ENCODE measurements at regions not wholly inside any gene's neighbourhood (a gene's known extent, or its start where the extent isn't known, plus 50 kb on each side); places are given as distances from the start of the nearest gene placed in this dataset.
"Not testable (repeated sequence)": the region's sequence is repeated elsewhere in the genome, so short reads cannot be mapped to it uniquely, and the experiment has no call there.

- in situ Hi-C loops (cut with HindIII; ENCODE audit: low sequenced_read_pairs); H3K4me3 ChIP-seq (ENCODE audit: low read depth, low read length); DNase-seq (ENCODE audit: low read depth, low spot score): not testable (repeated sequence)
These were observed 538.1 kb downstream of the GOLGA6L6 start for GRCh38 chr15:20003471-20003870.

GRCh38 chr15:20002560-20002959 lies 539.0 kb downstream of the GOLGA6L6 start:
- in situ Hi-C loops (cut with HindIII; ENCODE audit: low sequenced_read_pairs); H3K4me3 ChIP-seq (ENCODE audit: low read depth, low read length); DNase-seq (ENCODE audit: low read depth, low spot score): not testable (repeated sequence)

- DNase-seq (ENCODE audit: low read depth, low spot score); in situ Hi-C loops (cut with HindIII; ENCODE audit: low sequenced_read_pairs); H3K4me3 ChIP-seq (ENCODE audit: low read depth, low read length): not testable (repeated sequence)
These were observed 544.9 kb downstream of the GOLGA6L6 start for GRCh38 chr15:19996574-19997194.

- DNase-seq (ENCODE audit: low read depth, low spot score); in situ Hi-C loops (cut with HindIII; ENCODE audit: low sequenced_read_pairs); H3K4me3 ChIP-seq (ENCODE audit: low read depth, low read length): not testable (repeated sequence)
These were observed 546.3 kb downstream of the GOLGA6L6 start for GRCh38 chr15:19995296-19995695.

- in situ Hi-C loops (cut with HindIII; ENCODE audit: low sequenced_read_pairs): no loop called here
- DNase-seq (ENCODE audit: low read depth, low spot score): no peak
- H3K4me3 ChIP-seq (ENCODE audit: low read depth, low read length): no peak overlapping the region
- TF ChIP-seq CTCF (IDR thresholded peaks at IDR 0.05; ENCODE audit: low read depth, low read length): no peak
These were observed 549.2 kb downstream of the GOLGA6L6 start for GRCh38 chr15:19992428-19992827.

- H3K4me3 ChIP-seq (ENCODE audit: low read depth, low read length): no peak overlapping the region
- in situ Hi-C loops (cut with HindIII; ENCODE audit: low sequenced_read_pairs): no loop called here
- TF ChIP-seq CTCF (IDR thresholded peaks at IDR 0.05; ENCODE audit: low read depth, low read length): no peak
- no peak for DNase-seq (ENCODE audit: low read depth, low spot score)
These were observed 553.4 kb downstream of the GOLGA6L6 start for GRCh38 chr15:19988094-19988660.

- no peak for DNase-seq (ENCODE audit: low read depth, low spot score)
- no peak for TF ChIP-seq CTCF (IDR thresholded peaks at IDR 0.05; ENCODE audit: low read depth, low read length)
- in situ Hi-C loops (cut with HindIII; ENCODE audit: low sequenced_read_pairs): no loop called here
- H3K4me3 ChIP-seq (ENCODE audit: low read depth, low read length): no peak overlapping the region
These were observed 554.1 kb downstream of the GOLGA6L6 start for GRCh38 chr15:19987389-19988048.

GRCh38 chr15:19984101-19984500 lies 557.5 kb downstream of the GOLGA6L6 start:
- no peak for TF ChIP-seq CTCF (IDR thresholded peaks at IDR 0.05; ENCODE audit: low read depth, low read length)
- in situ Hi-C loops (cut with HindIII; ENCODE audit: low sequenced_read_pairs): no loop called here
- no peak for DNase-seq (ENCODE audit: low read depth, low spot score)
- H3K4me3 ChIP-seq (ENCODE audit: low read depth, low read length): no peak overlapping the region
